Activated CD4-positive, alpha-beta T cell treated with anti-CD3 and anti-CD28 coated beads, Interleukin-2, amount 10 ng/mL, durations not matched to agents 7 days and 5 days (primary cell): ENCODE measurements at regions not wholly inside any gene's neighbourhood (a gene's known extent, or its start where the extent isn't known, plus 50 kb on each side); places are given as distances from the start of the nearest gene placed in this dataset.

Source experiments
- CTCF ChIA-PET: fragments of 350-600 bp; sonication (Branson Sonifier 250); formaldehyde crosslinking; loops from one replicate; lab custom pipeline; 2021; ENCODE audit warnings: antibody characterized with exemption; lab: Charles Lee
- POLR2A ChIA-PET: fragments of 350-600 bp; sonication (Branson Sonifier 250); formaldehyde crosslinking; loops from one replicate; lab custom pipeline; 2021; ENCODE audit warnings: antibody characterized with exemption; lab: Charles Lee
- DNase-seq: peaks from one replicate; pipeline ENCODE4 v3.0.0-alpha.2; 2020
- H3K27ac Mint-ChIP-seq: one replicate; pipeline ENCODE4 v1.8.0; 2021; ENCODE audit warnings: mild to moderate bottlenecking, moderate library complexity, mixed read lengths
- H3K27me3 Mint-ChIP-seq: one replicate; pipeline ENCODE4 v1.8.0; 2021; ENCODE audit warnings: mixed read lengths
- H3K36me3 Mint-ChIP-seq: one replicate; pipeline ENCODE4 v1.8.0; 2021; ENCODE audit warnings: low read depth, mixed read lengths
- H3K4me1 Mint-ChIP-seq: one replicate; pipeline ENCODE4 v1.8.0; 2021; ENCODE audit warnings: mixed read lengths
- H3K4me3 Mint-ChIP-seq: one replicate; pipeline ENCODE4 v1.8.0; 2021; ENCODE audit warnings: mild to moderate bottlenecking, moderate library complexity, mixed read lengths
- H3K9me3 Mint-ChIP-seq: one replicate; pipeline ENCODE4 v1.8.0; 2021; ENCODE audit warnings: mixed read lengths

- CTCF ChIA-PET: interaction anchor here (0.5 kb wide), 1 partner anchor 308 kb away, joined by 4 read pairs; no protein-coding TSS in a partner anchor
Measured at GRCh38 chr5:38756068-38756467, 89.7 kb upstream of the OSMR start.

DNA sequence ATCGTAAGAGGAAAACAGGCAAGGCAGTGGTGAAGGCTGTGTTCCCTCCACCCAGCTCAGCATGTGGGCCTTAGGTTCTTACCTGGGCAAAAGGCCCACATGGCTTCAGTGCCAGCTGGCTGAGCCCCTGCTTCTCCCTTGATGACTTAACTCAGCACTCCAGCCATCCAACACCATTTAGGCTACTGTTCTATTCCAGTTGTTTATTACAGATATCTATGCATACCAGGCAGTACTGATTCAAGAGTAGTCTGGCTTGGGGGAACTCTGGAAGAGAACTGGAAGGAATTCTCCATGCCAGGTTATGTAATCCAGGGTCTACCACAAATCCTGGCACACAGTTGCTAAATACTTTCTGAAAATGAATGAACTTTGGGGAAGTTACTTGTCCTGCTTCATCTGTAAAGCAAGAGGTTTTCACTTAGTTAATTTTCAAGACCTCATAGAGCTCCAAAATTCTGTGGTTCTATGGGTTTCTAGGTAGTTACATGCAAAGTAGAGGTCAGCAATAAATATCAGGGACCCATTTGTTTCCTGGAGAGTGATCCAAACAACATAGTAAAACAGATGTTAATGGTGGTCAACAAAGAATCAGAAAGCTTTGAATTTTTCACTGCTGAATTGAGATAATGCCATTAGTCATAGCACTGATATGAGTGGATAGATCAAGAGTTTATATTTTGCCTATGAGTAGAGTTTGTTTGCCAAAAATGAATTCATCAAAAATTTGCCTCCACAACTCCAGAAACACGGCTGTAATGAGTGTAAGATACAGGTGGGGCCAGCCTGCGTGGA is 88.2 kb upstream of the OSMR start:
- Mint-ChIP-seq H3K9me3 (no peaks in the 10 kb centered on the region), H3K4me1 (no peaks in the 10 kb centered on the region), H3K27me3 (peaks cover 22% of the 10 kb centered on the region), H3K4me3 (no peak overlapping the region), H3K27ac (no peak overlapping the region), H3K36me3 (no peaks in the 10 kb centered on the region)
- POLR2A ChIA-PET: no interaction called here
- CTCF ChIA-PET: no interaction called here
- no peak for DNase-seq

More at GRCh38 chr5:38756068-38756467, 89.7 kb upstream of the OSMR start:
- H3K4me1 Mint-ChIP-seq: no peaks in the 10 kb centered on the region
- H3K4me3 Mint-ChIP-seq: no peak overlapping the region
- H3K27me3 Mint-ChIP-seq: peaks cover 21% of the 10 kb centered on the region
- H3K9me3 Mint-ChIP-seq: no peaks in the 10 kb centered on the region
- no peak overlapping the region for H3K27ac Mint-ChIP-seq
- POLR2A ChIA-PET: no interaction called here
- H3K36me3 Mint-ChIP-seq: no peaks in the 10 kb centered on the region
- DNase-seq: no peak

DNA sequence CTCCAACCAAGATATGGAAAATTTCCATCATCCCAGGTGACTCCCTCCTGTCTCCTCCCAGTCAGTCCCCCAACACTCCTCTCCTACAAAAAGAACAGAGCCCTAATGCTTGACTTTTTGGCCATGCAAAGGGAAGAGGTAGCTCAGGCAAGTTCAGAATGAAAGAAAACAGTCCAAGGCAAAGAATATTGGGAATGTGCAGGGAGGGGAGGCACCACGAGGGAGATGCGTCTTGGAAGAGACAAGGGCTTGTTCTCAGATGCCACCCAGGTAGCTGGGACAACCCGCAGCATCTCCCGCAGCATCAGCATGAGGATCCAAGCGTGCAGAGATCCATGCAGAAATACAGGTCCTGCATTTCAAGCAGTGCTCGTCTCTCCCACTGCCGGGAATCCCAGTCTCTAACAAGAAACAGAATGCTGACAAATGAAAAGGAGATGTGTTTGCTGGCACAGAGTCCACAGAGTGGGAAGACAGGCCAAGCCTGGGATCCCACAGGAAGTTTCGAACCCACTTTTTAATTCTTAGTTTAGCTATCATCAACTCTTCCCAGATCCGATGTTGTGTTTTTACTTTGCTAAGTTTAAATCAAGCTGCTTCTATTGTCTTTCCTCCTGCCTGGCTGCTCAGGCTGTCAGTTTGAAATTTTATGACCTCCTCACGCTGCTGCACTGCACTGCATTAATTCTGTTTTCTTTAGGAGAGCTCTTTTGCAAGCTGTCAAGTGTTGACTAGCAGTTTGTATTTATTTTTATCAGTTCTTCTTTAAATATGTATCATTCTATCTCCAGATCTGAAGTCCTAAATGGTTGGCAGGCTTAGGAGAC is 86.8 kb upstream of the OSMR start:
- Mint-ChIP-seq H3K36me3 (no peaks in the 10 kb centered on the region), H3K4me1 (no peaks in the 10 kb centered on the region), H3K27ac (no peak overlapping the region), H3K27me3 (peaks cover 24% of the 10 kb centered on the region), H3K9me3 (no peaks in the 10 kb centered on the region), H3K4me3 (no peak overlapping the region)
- ChIA-PET CTCF (no interaction called here), POLR2A (no interaction called here)
- no peak for DNase-seq

- Mint-ChIP-seq H3K36me3 (no peaks in the 10 kb centered on the region), H3K4me1 (no peaks in the 10 kb centered on the region), H3K9me3 (peaks cover 6% of the 10 kb centered on the region), H3K27me3 (peaks cover 16% of the 10 kb centered on the region), H3K27ac (no peak overlapping the region), H3K4me3 (no peak overlapping the region)
- ChIA-PET POLR2A (no interaction called here), CTCF (no interaction called here)
- no peak for DNase-seq
Measured at GRCh38 chr5:38764937-38765391, 80.8 kb upstream of the OSMR start.

DNA sequence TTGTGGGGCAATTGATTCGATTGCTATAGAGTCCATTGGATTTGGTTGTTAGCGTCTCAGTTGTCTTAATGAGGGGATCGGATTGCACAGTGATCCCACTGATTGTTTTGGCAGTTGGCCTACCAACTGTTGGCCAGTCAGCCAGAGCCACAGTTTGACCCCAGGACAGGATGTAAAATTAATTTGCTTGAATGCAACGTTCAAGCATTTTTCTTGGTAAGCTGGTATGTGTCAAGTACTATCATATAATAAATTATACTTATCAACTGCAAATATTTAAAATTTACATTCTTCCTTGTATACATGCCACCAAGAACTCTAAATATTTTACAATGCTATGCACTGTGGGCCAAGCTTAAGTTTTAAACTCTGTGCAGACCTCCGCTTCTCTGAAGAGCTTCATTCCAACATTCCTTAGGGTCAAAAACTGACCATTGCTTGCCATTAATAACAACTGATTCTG is 80.4 kb upstream of the OSMR start:
- no peak overlapping the region for H3K27ac Mint-ChIP-seq
- no peaks in the 10 kb centered on the region for H3K36me3 Mint-ChIP-seq
- DNase-seq: no peak
- POLR2A ChIA-PET: no interaction called here
- CTCF ChIA-PET: no interaction called here
- H3K9me3 Mint-ChIP-seq: peaks cover 6% of the 10 kb centered on the region
- no peaks in the 10 kb centered on the region for H3K4me1 Mint-ChIP-seq
- no peak overlapping the region for H3K4me3 Mint-ChIP-seq
- peaks cover 12% of the 10 kb centered on the region for H3K27me3 Mint-ChIP-seq

DNA sequence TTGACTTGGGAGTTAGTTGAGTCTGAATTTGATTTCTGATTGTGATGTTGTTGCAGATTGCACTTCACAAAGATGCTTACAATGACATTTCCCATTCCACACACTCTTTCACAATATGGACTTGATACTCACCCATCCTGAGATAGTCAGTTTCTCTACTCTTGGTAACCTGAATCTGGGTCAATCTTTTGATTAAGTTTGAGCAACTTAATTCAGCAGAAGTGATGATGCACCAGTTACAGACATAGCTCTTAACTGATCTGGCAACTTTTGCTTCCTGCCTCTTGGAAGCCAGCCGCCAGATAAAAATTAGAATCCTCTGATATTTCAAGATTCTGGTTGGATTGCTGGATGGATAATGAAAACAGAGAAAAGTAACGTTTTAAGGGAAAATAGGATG is 79.7 kb upstream of the OSMR start:
- H3K36me3 Mint-ChIP-seq: no peaks in the 10 kb centered on the region
- POLR2A ChIA-PET: no interaction called here
- no peak overlapping the region for H3K27ac Mint-ChIP-seq
- no peaks in the 10 kb centered on the region for H3K4me1 Mint-ChIP-seq
- CTCF ChIA-PET: no interaction called here
- no peak overlapping the region for H3K4me3 Mint-ChIP-seq
- no peak for DNase-seq
- peaks cover 6% of the 10 kb centered on the region for H3K27me3 Mint-ChIP-seq
- H3K9me3 Mint-ChIP-seq: peaks cover 6% of the 10 kb centered on the region

GRCh38 chr5:38768412-38769211 is 77.2 kb upstream of the OSMR start:
- Mint-ChIP-seq H3K27me3 (peaks cover 9% of the 10 kb centered on the region), H3K9me3 (peaks cover 6% of the 10 kb centered on the region), H3K4me3 (no peak overlapping the region), H3K27ac (no peak overlapping the region), H3K36me3 (no peaks in the 10 kb centered on the region), H3K4me1 (no peaks in the 10 kb centered on the region)
- no peak for DNase-seq
- ChIA-PET CTCF (no interaction called here), POLR2A (no interaction called here)

DNA sequence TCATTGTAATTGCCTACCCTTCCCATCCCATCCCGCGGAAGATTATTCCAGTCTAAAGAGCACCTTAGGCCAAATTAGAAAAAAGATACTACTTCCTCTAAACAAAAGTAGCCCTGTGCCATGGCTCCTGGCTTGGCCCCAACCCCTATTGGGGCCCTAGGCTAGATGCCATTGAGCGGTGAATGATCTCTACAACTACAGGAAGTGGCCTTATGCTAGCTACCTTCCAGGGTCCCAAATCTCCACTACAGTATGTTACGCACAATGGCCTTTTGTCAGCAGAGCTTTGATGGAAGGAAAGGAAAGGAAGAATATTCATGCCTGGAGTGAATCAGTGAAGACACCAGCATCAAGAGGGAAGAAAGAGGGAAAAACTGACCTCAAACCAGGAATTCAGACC is 73.3 kb upstream of the OSMR start:
- Mint-ChIP-seq H3K27me3 (peaks cover 7% of the 10 kb centered on the region), H3K9me3 (no peaks in the 10 kb centered on the region), H3K27ac (no peak overlapping the region), H3K4me3 (no peak overlapping the region), H3K36me3 (no peaks in the 10 kb centered on the region), H3K4me1 (no peaks in the 10 kb centered on the region)
- CTCF ChIA-PET: no interaction called here
- POLR2A ChIA-PET: no interaction called here
- DNase-seq: no peak

GRCh38 chr5:38775218-38775840 is 70.5 kb upstream of the OSMR start:
- Mint-ChIP-seq H3K27ac (no peak overlapping the region), H3K36me3 (no peaks in the 10 kb centered on the region), H3K4me3 (no peak overlapping the region), H3K9me3 (no peaks in the 10 kb centered on the region), H3K4me1 (no peaks in the 10 kb centered on the region), H3K27me3 (peaks cover 8% of the 10 kb centered on the region)
- ChIA-PET CTCF (no interaction called here), POLR2A (no interaction called here)
- DNase-seq: no peak

DNA sequence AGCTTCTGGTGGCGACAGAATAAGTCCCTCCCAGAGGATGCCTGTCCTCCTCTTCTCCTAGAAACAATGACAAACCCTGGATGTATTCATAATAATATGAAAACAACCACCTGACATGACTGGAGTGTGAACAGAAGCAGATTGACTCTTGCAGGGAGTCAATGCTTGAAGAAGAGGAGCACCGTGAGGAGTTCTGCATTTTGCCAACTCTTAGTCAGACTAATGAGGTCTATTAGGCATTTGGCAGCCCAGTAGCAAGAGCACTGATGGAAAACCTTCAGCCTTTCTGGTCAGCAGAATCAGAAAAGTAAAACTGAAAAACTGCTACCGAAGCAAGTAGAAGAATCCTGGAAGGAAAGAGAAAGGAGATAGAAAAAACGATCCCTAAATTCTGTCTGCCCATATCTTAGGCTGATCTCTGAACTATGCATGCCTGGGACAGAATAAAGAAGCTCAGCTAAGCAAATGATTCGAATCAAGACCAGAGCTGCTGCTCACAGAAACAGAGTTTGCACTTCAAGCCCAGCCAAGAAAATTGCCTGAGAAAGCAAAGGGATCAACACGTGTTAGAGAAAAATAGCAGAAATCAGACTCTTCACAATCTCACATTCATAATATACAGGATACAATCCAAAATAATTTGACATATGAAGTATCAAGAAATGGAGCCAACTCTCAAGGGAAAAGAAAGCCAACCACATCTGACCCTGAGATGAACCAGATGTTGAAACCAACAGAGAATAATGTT is 69.5 kb upstream of the OSMR start:
- DNase-seq: no peak
- Mint-ChIP-seq H3K27ac (no peak overlapping the region), H3K27me3 (peaks cover 11% of the 10 kb centered on the region), H3K4me1 (no peaks in the 10 kb centered on the region), H3K36me3 (no peaks in the 10 kb centered on the region), H3K9me3 (no peaks in the 10 kb centered on the region), H3K4me3 (no peak overlapping the region)
- ChIA-PET POLR2A (no interaction called here), CTCF (no interaction called here)

DNA sequence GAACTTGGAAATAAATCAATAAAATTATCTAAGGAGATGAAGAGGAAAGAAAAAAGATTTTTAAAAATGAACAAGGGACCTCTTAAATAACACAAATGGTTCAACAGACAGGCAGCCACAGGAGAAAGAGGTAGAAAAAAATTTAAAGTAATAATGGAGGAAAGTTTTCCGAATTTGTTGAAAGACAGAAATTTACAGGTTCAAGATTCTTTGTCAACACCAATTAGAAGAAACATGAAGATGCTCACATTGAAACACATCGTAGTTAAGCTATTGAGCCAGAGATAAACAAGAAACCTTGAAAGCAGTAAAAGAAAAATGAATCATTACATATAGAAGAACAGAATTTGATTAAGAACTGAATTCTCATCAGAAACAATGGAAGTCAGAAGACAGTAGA is 68.7 kb upstream of the OSMR start:
- no peak for DNase-seq
- H3K27me3 Mint-ChIP-seq: peaks cover 11% of the 10 kb centered on the region
- H3K9me3 Mint-ChIP-seq: no peaks in the 10 kb centered on the region
- no peak overlapping the region for H3K4me3 Mint-ChIP-seq
- H3K36me3 Mint-ChIP-seq: no peaks in the 10 kb centered on the region
- ChIA-PET POLR2A (no interaction called here), CTCF (no interaction called here)
- no peak overlapping the region for H3K27ac Mint-ChIP-seq
- no peaks in the 10 kb centered on the region for H3K4me1 Mint-ChIP-seq

- Mint-ChIP-seq H3K36me3 (no peaks in the 10 kb centered on the region), H3K4me1 (no peaks in the 10 kb centered on the region), H3K27me3 (peaks cover 5% of the 10 kb centered on the region), H3K27ac (no peak overlapping the region), H3K4me3 (no peak overlapping the region), H3K9me3 (no peaks in the 10 kb centered on the region)
- ChIA-PET CTCF (no interaction called here), POLR2A (no interaction called here)
- DNase-seq: no peak
Measured at GRCh38 chr5:38780316-38780715, 65.5 kb upstream of the OSMR start.
